Mesendoderm (in vitro differentiated cells): ENCODE measurements at regions not wholly inside any gene's neighbourhood (a gene's known extent, or its start where the extent isn't known, plus 50 kb on each side); places are given as distances from the start of the nearest gene placed in this dataset.

Experiments
- DNase-seq: peaks from one replicate; pipeline ENCODE4 v3.0.0; 2013
- H2AK5ac ChIP-seq: 2 replicates; pipeline ENCODE4 v1.6.1; 2013; ENCODE audit warnings: low read length, inconsistent platforms
- H2BK120ac ChIP-seq: 2 replicates; pipeline ENCODE4 v1.6.1; 2013; ENCODE audit warnings: low read depth, mild to moderate bottlenecking, low read length, moderate library complexity, mixed read lengths
- H2BK15ac ChIP-seq: replicated peaks from 2 replicates; pipeline ENCODE4 v1.6.1; 2013; ENCODE audit warnings: low read depth, mild to moderate bottlenecking, moderate library complexity
- H2BK5ac ChIP-seq: 2 replicates; pipeline ENCODE4 v1.6.1; 2013; ENCODE audit warnings: low read length, inconsistent platforms
- H3K18ac ChIP-seq: 2 replicates; pipeline ENCODE4 v1.6.1; 2013; ENCODE audit warnings: mild to moderate bottlenecking, low read length, mixed read lengths
- H3K23ac ChIP-seq: one replicate; pipeline ENCODE4 v1.6.1; 2013; ENCODE audit warnings: low read length
- H3K27ac ChIP-seq: 2 replicates; pipeline ENCODE4 v1.5.1; 2013; ENCODE audit warnings: low read depth, mild to moderate bottlenecking, inconsistent platforms, low read length, moderate library complexity
- H3K27me3 ChIP-seq: 2 replicates; pipeline ENCODE4 v1.6.1; 2013; ENCODE audit warnings: low read length, control low read depth, mild to moderate bottlenecking, inconsistent platforms; ENCODE audit not compliant: insufficient read depth, poor library complexity
- H3K36me3 ChIP-seq: 2 replicates; pipeline ENCODE4 v1.6.1; 2013; ENCODE audit warnings: low read length, inconsistent platforms; ENCODE audit not compliant: control insufficient read depth, insufficient read depth
- H3K4ac ChIP-seq: one replicate; pipeline ENCODE4 v1.6.1; 2013; ENCODE audit warnings: low read depth, mild to moderate bottlenecking, low read length, moderate library complexity
- H3K4me1 ChIP-seq: 2 replicates; pipeline ENCODE4 v1.6.1; 2013; ENCODE audit warnings: low read depth, low read length, inconsistent platforms; ENCODE audit not compliant: control insufficient read depth
- H3K4me2 ChIP-seq: 2 replicates; pipeline ENCODE4 v1.6.1; 2013; ENCODE audit warnings: low read length
- H3K4me3 ChIP-seq: 2 replicates; pipeline ENCODE4 v1.5.1; 2013; ENCODE audit warnings: mild to moderate bottlenecking, low read length
- H3K56ac ChIP-seq: one replicate; pipeline ENCODE4 v1.6.1; 2013; ENCODE audit warnings: low read length
- H3K79me1 ChIP-seq: 2 replicates; pipeline ENCODE4 v1.6.1; 2013; ENCODE audit warnings: low read length, inconsistent platforms
- H3K79me2 ChIP-seq: 2 replicates; pipeline ENCODE4 v1.6.1; 2013; ENCODE audit warnings: mild to moderate bottlenecking, low read length; ENCODE audit not compliant: control insufficient read depth, insufficient read depth
- H3K9ac ChIP-seq: 2 replicates; pipeline ENCODE4 v1.6.1; 2013; ENCODE audit warnings: low read length, inconsistent platforms
- H4K5ac ChIP-seq: one replicate; pipeline ENCODE4 v1.6.1; 2013; ENCODE audit warnings: low read length
- H4K8ac ChIP-seq: one replicate; pipeline ENCODE4 v1.6.1; 2013; ENCODE audit warnings: low read depth, mild to moderate bottlenecking, control low read depth, low read length, moderate library complexity
- WGBS: extraction: QIAGEN DNeasy Blood & Tissue Kit; methylation state at CpG from one replicate; pipeline ENCODE4 v1.1.7; 2013; ENCODE audit warnings: low lambda C conversion rate, missing lambda C conversion rate; ENCODE audit not compliant: insufficient coverage; ENCODE audit errors: extremely low coverage; 5-methylcytosine and 5-hydroxymethylcytosine counted together

DNA sequence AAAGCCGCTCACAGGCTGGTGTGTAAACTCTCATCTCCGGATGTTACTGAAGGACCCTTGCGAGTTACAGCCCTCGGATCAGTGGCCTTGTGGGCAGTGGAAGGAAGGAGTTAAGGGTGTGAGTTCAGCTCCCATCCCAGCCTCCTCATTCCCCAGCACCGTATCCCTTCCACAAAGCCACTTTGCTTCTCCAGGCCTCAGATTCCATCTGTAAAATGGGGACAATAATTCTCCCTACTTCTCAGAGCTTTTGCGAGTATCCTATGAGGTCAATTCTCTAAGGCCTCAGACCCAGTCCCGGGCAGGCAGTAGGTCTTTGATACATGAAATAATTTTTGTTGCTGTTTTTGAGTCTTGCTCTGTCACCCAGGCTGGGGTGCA, 141.3 kb downstream of the C9orf50 start:
- H3K79me1 ChIP-seq: no peaks in the 10 kb centered on the region
- no peak overlapping the region for H2BK5ac ChIP-seq
- H4K8ac ChIP-seq: no peak overlapping the region
- no peak overlapping the region for H2BK15ac ChIP-seq
- no peak overlapping the region for H3K4me3 ChIP-seq
- no peaks in the 10 kb centered on the region for H3K27me3 ChIP-seq
- H3K4me2 ChIP-seq: no peak overlapping the region
- H3K9ac ChIP-seq: no peak overlapping the region
- H3K23ac ChIP-seq: no peak overlapping the region
- no peak overlapping the region for H2BK120ac ChIP-seq
- H3K27ac ChIP-seq: no peak overlapping the region
- H3K36me3 ChIP-seq: no peaks in the 10 kb centered on the region
- H3K79me2 ChIP-seq: no peaks in the 10 kb centered on the region
- H3K4me1 ChIP-seq: peaks cover 15% of the 10 kb centered on the region
- H3K56ac ChIP-seq: no peak overlapping the region
- no peak overlapping the region for H3K4ac ChIP-seq
- no peak overlapping the region for H4K5ac ChIP-seq
- H2AK5ac ChIP-seq: no peak overlapping the region
- no peak overlapping the region for H3K18ac ChIP-seq
- no CpG with 5 or more reads among the region's 7 CpGs for WGBS
- DNase-seq: no peak

DNA sequence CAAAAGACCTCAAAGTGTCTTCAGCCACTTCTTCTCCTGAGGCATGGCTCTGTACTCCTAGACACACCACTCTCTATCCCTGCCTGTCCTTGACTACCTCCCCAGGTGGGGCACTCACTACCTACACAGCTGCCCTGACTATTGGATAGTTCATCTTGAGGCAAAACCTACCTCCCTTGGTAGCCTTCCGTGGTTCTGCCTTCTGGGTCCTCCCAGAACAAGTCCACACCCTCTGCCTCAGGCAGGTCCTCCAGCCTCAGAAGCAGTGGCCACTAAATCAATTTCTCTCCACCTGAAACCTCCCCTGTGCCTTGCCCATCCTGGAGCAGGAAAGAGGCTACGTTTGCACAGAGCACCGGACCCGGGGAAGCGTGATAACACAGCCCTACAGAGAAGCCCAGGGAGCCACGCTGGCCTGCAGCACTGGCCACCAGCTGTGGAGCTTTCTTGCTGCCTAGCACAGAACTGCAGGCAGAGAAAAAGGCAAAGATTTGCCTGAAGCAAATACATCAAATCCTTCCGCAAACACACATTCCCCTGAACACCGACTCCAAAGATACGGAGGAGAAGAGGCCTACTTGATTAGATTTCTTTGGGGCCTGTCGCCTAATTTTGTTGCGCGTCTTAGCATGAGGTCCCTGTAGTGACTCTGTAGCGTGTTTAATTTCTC, 141.8 kb downstream of the C9orf50 start:
- no peak overlapping the region for H3K27ac ChIP-seq
- no peak overlapping the region for H2BK15ac ChIP-seq
- peaks cover 14% of the 10 kb centered on the region for H3K4me1 ChIP-seq
- DNase-seq: no peak
- peak overlapping the region; percentile 10 for H3K4ac ChIP-seq
- H2BK120ac ChIP-seq: no peak overlapping the region
- H3K36me3 ChIP-seq: no peaks in the 10 kb centered on the region
- no peaks in the 10 kb centered on the region for H3K27me3 ChIP-seq
- no peak overlapping the region for H4K8ac ChIP-seq
- H3K18ac ChIP-seq: no peak overlapping the region
- WGBS: no CpG with 5 or more reads among the region's 13 CpGs
- no peak overlapping the region for H4K5ac ChIP-seq
- H3K79me2 ChIP-seq: no peaks in the 10 kb centered on the region
- no peak overlapping the region for H3K23ac ChIP-seq
- no peaks in the 10 kb centered on the region for H3K79me1 ChIP-seq
- no peak overlapping the region for H3K9ac ChIP-seq
- peak overlapping the region; percentile 10 for H2AK5ac ChIP-seq
- H3K56ac ChIP-seq: no peak overlapping the region
- H2BK5ac ChIP-seq: no peak overlapping the region
- H3K4me2 ChIP-seq: no peak overlapping the region
- H3K4me3 ChIP-seq: no peak overlapping the region

DNA sequence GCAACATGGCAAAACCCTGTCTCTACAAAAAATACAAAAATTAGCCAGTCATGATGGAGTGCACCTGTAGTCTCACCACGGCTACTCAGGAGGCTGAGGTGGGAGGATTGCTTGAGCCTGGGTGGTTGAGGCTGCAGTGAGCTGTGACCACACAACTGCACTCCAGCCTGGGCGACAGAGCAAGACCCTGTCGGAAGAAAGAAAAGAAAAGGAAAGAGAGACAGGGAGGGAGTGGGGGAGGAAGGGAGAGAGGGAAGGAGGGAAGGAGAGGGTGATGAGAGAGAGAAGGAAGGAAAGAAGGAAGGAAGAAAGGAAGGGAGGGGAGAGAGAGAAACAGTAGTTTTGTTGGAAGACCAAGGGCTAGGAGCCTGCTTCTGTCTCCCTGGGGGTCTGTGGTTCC, 142.4 kb downstream of the C9orf50 start:
- no peak overlapping the region for H2BK120ac ChIP-seq
- DNase-seq: no peak
- H3K27me3 ChIP-seq: no peaks in the 10 kb centered on the region
- H3K9ac ChIP-seq: no peak overlapping the region
- H2BK15ac ChIP-seq: no peak overlapping the region
- no peaks in the 10 kb centered on the region for H3K79me2 ChIP-seq
- no peak overlapping the region for H4K8ac ChIP-seq
- no peaks in the 10 kb centered on the region for H3K79me1 ChIP-seq
- no peak overlapping the region for H2AK5ac ChIP-seq
- no peak overlapping the region for H3K23ac ChIP-seq
- no peak overlapping the region for H3K4me2 ChIP-seq
- no peak overlapping the region for H3K4me3 ChIP-seq
- no peak overlapping the region for H4K5ac ChIP-seq
- peaks cover 8% of the 10 kb centered on the region for H3K4me1 ChIP-seq
- H2BK5ac ChIP-seq: no peak overlapping the region
- no peak overlapping the region for H3K18ac ChIP-seq
- no peak overlapping the region for H3K56ac ChIP-seq
- WGBS: no CpG with 5 or more reads among the region's 3 CpGs
- no peaks in the 10 kb centered on the region for H3K36me3 ChIP-seq
- no peak overlapping the region for H3K27ac ChIP-seq
- no peak overlapping the region for H3K4ac ChIP-seq

DNA sequence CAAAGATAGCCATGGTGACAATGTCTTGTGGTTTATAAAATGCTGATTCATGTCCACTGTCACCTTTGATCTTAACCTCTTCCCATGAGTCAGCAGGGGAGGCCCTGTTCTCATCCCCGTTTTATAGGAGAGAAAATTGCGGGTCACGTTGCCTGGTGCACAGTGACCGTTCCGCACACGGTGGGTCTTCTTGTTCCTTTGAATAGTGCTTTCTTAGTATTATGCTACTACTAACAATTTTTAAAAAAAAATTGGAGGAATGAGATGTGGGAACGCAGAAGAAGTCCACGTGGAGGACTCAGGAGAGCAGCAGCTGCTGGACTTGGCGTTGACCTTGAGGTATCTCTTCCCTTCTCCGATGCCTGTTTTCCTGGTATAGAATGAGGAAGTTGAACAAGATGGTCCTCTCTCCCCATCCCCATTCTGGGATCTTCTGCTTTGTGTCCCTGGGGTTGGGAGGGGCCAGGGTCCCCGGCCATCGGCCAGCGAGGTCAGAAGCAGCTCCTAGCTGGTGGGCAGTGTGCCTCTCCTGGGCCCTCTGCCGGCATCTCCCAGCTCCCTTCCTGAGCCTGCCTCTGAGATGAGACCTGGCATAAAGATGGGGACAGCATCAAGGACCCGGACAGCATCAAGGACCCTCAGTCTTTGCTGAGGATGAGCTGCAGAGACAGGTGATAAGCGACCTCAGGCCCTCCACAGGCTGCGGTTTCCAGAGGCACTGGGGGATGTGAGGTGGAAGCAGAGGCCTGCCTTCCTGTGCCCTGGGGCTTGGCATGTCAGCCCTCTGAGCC, 143.9 kb downstream of the C9orf50 start:
- H3K36me3 ChIP-seq: no peaks in the 10 kb centered on the region
- no peaks in the 10 kb centered on the region for H3K27me3 ChIP-seq
- H3K9ac ChIP-seq: no peak overlapping the region
- WGBS: no CpG with 5 or more reads among the region's 17 CpGs
- H3K18ac ChIP-seq: no peak overlapping the region
- H2BK120ac ChIP-seq: no peak overlapping the region
- H3K27ac ChIP-seq: no peak overlapping the region
- H3K4me1 ChIP-seq: peaks cover 5% of the 10 kb centered on the region
- no peak overlapping the region for H3K4me3 ChIP-seq
- H2BK5ac ChIP-seq: no peak overlapping the region
- no peak for DNase-seq
- H3K4ac ChIP-seq: no peak overlapping the region
- H3K79me2 ChIP-seq: no peaks in the 10 kb centered on the region
- no peak overlapping the region for H2AK5ac ChIP-seq
- no peak overlapping the region for H2BK15ac ChIP-seq
- no peak overlapping the region for H4K8ac ChIP-seq
- no peak overlapping the region for H4K5ac ChIP-seq
- H3K79me1 ChIP-seq: no peaks in the 10 kb centered on the region
- H3K56ac ChIP-seq: no peak overlapping the region
- H3K23ac ChIP-seq: no peak overlapping the region
- H3K4me2 ChIP-seq: no peak overlapping the region

DNA sequence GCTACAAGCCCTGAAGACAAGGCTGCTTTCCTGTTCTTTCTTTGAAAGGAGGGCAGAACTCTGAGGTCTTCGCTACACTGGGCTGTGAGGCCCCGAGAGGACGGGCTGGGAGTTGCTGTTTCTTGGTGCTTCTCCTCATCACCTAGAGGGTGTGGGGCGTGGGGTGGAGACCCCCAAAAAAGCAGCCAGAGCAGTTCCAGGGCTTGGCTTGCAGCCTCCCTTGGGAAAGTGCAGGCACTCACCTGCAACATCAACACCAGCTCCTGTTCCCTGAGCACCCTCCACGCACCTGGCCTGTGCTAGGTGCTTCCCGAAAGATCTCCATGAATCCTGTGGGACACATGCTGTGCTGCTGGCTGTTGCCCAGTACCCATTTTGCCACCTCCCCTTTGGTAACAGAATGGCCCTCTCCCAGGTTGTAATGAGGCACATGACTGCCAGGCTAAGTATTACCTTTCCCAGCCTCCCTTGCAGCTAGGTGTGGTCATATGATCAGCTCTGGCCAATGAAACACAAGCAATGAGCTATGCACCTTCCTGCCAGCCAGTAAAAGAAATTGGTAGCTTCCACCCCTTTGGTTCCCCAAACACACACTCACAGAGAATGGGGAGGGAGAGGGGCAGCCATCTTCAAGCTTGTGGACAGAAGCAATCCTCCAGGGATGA, 146.0 kb downstream of the C9orf50 start:
- H3K23ac ChIP-seq: no peak overlapping the region
- no peak overlapping the region for H2AK5ac ChIP-seq
- no peak overlapping the region for H3K4ac ChIP-seq
- no peak overlapping the region for H3K4me2 ChIP-seq
- no peak overlapping the region for H4K5ac ChIP-seq
- H2BK15ac ChIP-seq: no peak overlapping the region
- no peak overlapping the region for H2BK5ac ChIP-seq
- H3K79me2 ChIP-seq: no peaks in the 10 kb centered on the region
- H3K79me1 ChIP-seq: no peaks in the 10 kb centered on the region
- no peaks in the 10 kb centered on the region for H3K4me1 ChIP-seq
- H3K18ac ChIP-seq: no peak overlapping the region
- H3K4me3 ChIP-seq: no peak overlapping the region
- no peak overlapping the region for H2BK120ac ChIP-seq
- DNase-seq: no peak
- no peak overlapping the region for H3K56ac ChIP-seq
- H3K36me3 ChIP-seq: no peaks in the 10 kb centered on the region
- no peak overlapping the region for H4K8ac ChIP-seq
- no peaks in the 10 kb centered on the region for H3K27me3 ChIP-seq
- no peak overlapping the region for H3K9ac ChIP-seq
- WGBS: no CpG with 5 or more reads among the region's 6 CpGs
- H3K27ac ChIP-seq: no peak overlapping the region
